ENCODE measurements at regions not wholly inside any gene's neighbourhood (a gene's known extent, or its start where the extent isn't known, plus 50 kb on each side); places are given as distances from the start of the nearest gene placed in this dataset.

GRCh38 chr7:155959894-155960293, 147.6 kb upstream of the SHH start:
- Histone ChIP-seq H3K27me3 (ENCODE audit: control insufficient read depth in 1 of 2, insufficient read depth in 2 of 2, low read length in 2 of 2) (no peaks in the 10 kb centered on the region; a peak in 1 of 5 replicates), H3K4me2 (ENCODE audit: low read depth, low read length) (no peak overlapping the region), H3K79me2 (ENCODE audit: insufficient read depth, low read length) (no peaks in the 10 kb centered on the region), H3K4me1 (ENCODE audit: insufficient read depth, low read length) (peaks cover 46% of the 10 kb centered on the region), H3K9me3 (ENCODE audit: low read length) (no peaks in the 10 kb centered on the region), H3K4me3 (replicated peaks in 1 of 3; ENCODE audit: insufficient read depth in 1 of 3, low read depth in 2 of 3, low read length in 3 of 3) (no peak overlapping the region), H4K20me1 (ENCODE audit: insufficient read depth, low read length) (no peaks in the 10 kb centered on the region; the same call in 1 of the 2 replicates), H3K27ac (ENCODE audit: extremely low read length, insufficient read depth, low read length) (no peak overlapping the region), H3K36me3 (replicated peaks in 1 of 2; ENCODE audit: control insufficient read depth in 1 of 2, insufficient read depth in 2 of 2, low read length in 2 of 2) (no peaks in the 10 kb centered on the region; a peak in 1 of 5 replicates), H3K9ac (ENCODE audit: insufficient read depth, low read depth, low read length) (no peak overlapping the region), H2AFZ (ENCODE audit: low read length) (no peak overlapping the region)
- DNase-seq (ENCODE audit: low spot score), result no peak
- BruUV-seq (replicated peaks), result no TSS peak
- TF ChIP-seq ZNF704 (CRISPR knock-in tag; IDR thresholded peaks at IDR 0.05; ENCODE audit: borderline replicate concordance) (no peak), ZNF572 (CRISPR knock-in tag; IDR thresholded peaks at IDR 0.05) (no peak), MIER3 (CRISPR knock-in tag; IDR thresholded peaks at IDR 0.05; ENCODE audit: borderline replicate concordance) (no peak), CREB1 (IDR thresholded peaks at IDR 0.05) (no peak), CREB1 (CRISPR knock-in tag; IDR thresholded peaks at IDR 0.05) (no peak), EZH2 (conservative IDR thresholded peaks at IDR 0.05; ENCODE audit: low read depth, low read length) (no peak)
- POLR2A ChIA-PET, result interaction anchor here (2.7 to 6.1 kb wide), 2 partner anchors 9 to 151 kb away, joined by 23 to 121 read pairs; no protein-coding TSS in a partner anchor
- CTCF ChIA-PET (ENCODE audit: low intra/inter-chr PET ratio, low total read pairs), result no interaction called here
- FAIRE-seq, result no peak
- WGBS (ENCODE audit: low lambda C conversion rate), result 83% methylated on average over 1 of the region's 13 CpGs
- in situ Hi-C loops (cut with HindIII; ENCODE audit: extremely low pct_ligation_motif_present, low pct_unique_long_range_greater_than_20kb), result loop anchor here (10.0 kb wide), 1 partner anchor 145 kb away; the partner anchor contains the start of gene SHH
- no peak for ATAC-seq
- intact Hi-C loops (cut with micrococcal nuclease; ENCODE audit: unreplicated experiment), result no loop called here

- Histone ChIP-seq H3K79me2 (ENCODE audit: insufficient read depth, low read length) (peaks cover 2% of the 10 kb centered on the region), H3K27me3 (ENCODE audit: control insufficient read depth in 1 of 2, insufficient read depth in 2 of 2, low read length in 2 of 2) (no peaks in the 10 kb centered on the region; a peak in 1 of 5 replicates), H3K36me3 (replicated peaks in 1 of 2; ENCODE audit: control insufficient read depth in 1 of 2, insufficient read depth in 2 of 2, low read length in 2 of 2) (no peaks in the 10 kb centered on the region), H3K9me3 (ENCODE audit: low read length) (no peaks in the 10 kb centered on the region), H3K4me1 (ENCODE audit: insufficient read depth, low read length) (peaks cover 52% of the 10 kb centered on the region), H3K4me3 (replicated peaks in 1 of 3; ENCODE audit: insufficient read depth in 1 of 3, low read depth in 2 of 3, low read length in 3 of 3) (no peak overlapping the region), H3K27ac (ENCODE audit: extremely low read length, insufficient read depth, low read length) (no peak overlapping the region), H3K9ac (ENCODE audit: insufficient read depth, low read depth, low read length) (no peak overlapping the region), H4K20me1 (ENCODE audit: insufficient read depth, low read length) (no peaks in the 10 kb centered on the region), H3K4me2 (ENCODE audit: low read depth, low read length) (no peak overlapping the region), H2AFZ (ENCODE audit: low read length) (no peak overlapping the region)
- no TSS peak for BruUV-seq (replicated peaks)
- ChIA-PET CTCF (ENCODE audit: low intra/inter-chr PET ratio, low total read pairs) (no interaction called here), POLR2A (no interaction called here)
- DNase-seq (ENCODE audit: low spot score), result no peak
- TF ChIP-seq AGO2 (optimal IDR thresholded peaks at IDR 0.05; ENCODE audit: low read depth, low read length), result peak; percentile 30
- no peak for TF ChIP-seq ZNF562 (CRISPR knock-in tag; IDR thresholded peaks at IDR 0.05; ENCODE audit: borderline replicate concordance)
- no peak for ATAC-seq
- in situ Hi-C loops (cut with HindIII; ENCODE audit: extremely low pct_ligation_motif_present, low pct_unique_long_range_greater_than_20kb) (no loop called here), intact Hi-C loops (cut with micrococcal nuclease; ENCODE audit: unreplicated experiment) (no loop called here)
- FAIRE-seq, result no peak
- WGBS (ENCODE audit: low lambda C conversion rate), result 48% methylated on average over 10 of the region's 12 CpGs
Observed at GRCh38 chr7:155956977-155957376, 144.7 kb upstream of the SHH start.

Measured in HepG2 (cell line).